Astrocyte of the spinal cord (primary cell): ENCODE measurements at regions not wholly inside any gene's neighbourhood (a gene's known extent, or its start where the extent isn't known, plus 50 kb on each side); places are given as distances from the start of the nearest gene placed in this dataset.

ENCODE experiments used
- DNase-seq: peaks from one replicate; pipeline ENCODE4 v3.0.0; 2011; ENCODE audit warnings: low read depth, low spot score
- H3K4me3 ChIP-seq: 2 replicates; pipeline ENCODE4 v1.5.1; 2011; ENCODE audit warnings: low read depth, mild to moderate bottlenecking, low read length, moderate library complexity
- in situ Hi-C: cut with HindIII; loops from 2 replicates; pipeline ENCODE4 v1.10.0; 2017; ENCODE audit warnings: low sequenced_read_pairs
- TF ChIP-seq, protein P1 (sequence below): IDR thresholded peaks from 2 replicates; pipeline ENCODE4 v1.5.1; 2012; ENCODE audit warnings: low read depth, mild to moderate bottlenecking, low read length, inconsistent platforms

DNA sequence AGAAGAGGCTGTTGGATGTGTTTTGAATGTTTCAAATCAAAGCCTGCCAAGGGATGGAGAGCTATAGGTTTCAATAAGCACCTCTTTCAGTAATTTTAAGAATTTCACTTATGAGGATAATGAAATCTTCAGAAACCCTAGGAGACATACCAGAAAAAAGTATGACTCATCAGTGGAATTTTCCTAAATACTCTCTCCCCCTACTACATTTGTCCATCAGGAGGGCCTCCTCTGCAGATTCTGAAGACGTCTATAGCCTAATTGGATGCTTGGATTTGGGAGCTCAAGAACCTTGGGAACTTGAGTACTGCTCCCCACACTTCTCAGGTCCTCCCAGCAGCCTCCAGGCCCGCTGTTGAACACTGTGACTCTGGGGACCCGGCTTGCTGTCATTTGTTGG, 374.3 kb downstream of the SLC4A3 start:
- H3K4me3 ChIP-seq: no peak overlapping the region
- DNase-seq: peak; percentile 44
- TF ChIP-seq, protein P1, sequence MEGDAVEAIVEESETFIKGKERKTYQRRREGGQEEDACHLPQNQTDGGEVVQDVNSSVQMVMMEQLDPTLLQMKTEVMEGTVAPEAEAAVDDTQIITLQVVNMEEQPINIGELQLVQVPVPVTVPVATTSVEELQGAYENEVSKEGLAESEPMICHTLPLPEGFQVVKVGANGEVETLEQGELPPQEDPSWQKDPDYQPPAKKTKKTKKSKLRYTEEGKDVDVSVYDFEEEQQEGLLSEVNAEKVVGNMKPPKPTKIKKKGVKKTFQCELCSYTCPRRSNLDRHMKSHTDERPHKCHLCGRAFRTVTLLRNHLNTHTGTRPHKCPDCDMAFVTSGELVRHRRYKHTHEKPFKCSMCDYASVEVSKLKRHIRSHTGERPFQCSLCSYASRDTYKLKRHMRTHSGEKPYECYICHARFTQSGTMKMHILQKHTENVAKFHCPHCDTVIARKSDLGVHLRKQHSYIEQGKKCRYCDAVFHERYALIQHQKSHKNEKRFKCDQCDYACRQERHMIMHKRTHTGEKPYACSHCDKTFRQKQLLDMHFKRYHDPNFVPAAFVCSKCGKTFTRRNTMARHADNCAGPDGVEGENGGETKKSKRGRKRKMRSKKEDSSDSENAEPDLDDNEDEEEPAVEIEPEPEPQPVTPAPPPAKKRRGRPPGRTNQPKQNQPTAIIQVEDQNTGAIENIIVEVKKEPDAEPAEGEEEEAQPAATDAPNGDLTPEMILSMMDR: no peak
- in situ Hi-C loops: no loop called here

DNA sequence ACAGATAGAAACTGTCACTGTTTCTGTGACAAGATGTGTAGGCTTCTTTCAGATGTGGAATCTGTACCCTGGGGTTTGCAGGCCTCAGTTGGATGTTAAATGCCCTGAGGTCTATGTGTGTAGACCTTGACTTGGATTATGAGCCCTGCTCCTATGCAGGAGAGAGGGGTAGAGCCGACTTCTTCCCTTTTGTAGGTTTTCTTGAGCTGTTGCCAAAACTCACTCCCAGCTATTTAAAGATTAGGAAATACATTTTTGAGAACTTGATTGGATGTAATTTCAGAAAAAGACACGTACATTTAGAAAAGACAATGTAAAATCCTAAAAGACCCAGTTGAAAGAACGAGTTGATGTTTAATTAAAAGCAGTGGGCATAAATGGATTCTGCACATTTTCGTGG, 374.8 kb downstream of the SLC4A3 start:
- DNase-seq: peak; percentile 9
- no peak overlapping the region for H3K4me3 ChIP-seq
- TF ChIP-seq, protein P1: no peak
- in situ Hi-C loops: no loop called here

DNA sequence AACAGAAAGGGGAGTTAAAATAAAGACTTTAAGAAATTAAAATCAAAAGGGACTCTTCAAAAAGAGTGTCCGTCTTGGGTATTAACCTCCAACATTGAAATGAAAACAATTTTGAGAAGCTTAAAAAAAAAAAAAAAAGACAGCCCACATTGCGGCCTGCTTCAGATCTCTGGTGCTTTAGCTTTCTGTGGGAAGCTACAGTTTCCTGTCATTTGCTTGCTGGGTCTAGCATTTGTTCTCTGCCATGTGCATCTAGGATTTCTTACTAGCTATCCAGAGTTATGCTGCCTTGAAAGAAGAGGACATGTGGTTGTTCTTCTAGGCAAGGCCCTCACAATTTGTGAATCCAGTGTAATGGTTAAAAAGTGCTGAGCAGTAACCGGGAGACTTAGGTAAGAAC, 375.3 kb downstream of the SLC4A3 start:
- TF ChIP-seq, protein P1: no peak
- H3K4me3 ChIP-seq: no peak overlapping the region
- in situ Hi-C loops: no loop called here
- no peak for DNase-seq

DNA sequence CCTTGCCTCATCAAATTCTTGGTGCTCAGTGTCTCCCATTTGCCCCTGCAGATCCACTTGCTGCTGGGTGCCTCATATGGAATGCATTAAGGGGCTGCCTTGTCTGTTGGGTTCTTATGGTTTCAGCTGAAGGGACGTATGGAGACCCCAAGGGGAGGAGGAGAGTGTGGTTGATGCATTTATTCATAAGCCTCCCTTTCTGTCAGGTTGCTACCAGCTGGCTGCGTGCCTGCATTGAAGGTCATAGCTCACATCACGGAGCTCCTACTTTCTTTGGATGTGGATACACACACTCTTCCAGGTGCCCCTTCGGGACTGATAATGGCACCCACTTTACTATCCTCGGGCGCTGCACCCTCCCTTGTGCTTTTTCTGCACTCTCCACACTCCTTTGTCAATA, 377.9 kb downstream of the SLC4A3 start:
- no peak for DNase-seq
- no peak overlapping the region for H3K4me3 ChIP-seq
- TF ChIP-seq, protein P1: no peak
- in situ Hi-C loops: no loop called here

DNA sequence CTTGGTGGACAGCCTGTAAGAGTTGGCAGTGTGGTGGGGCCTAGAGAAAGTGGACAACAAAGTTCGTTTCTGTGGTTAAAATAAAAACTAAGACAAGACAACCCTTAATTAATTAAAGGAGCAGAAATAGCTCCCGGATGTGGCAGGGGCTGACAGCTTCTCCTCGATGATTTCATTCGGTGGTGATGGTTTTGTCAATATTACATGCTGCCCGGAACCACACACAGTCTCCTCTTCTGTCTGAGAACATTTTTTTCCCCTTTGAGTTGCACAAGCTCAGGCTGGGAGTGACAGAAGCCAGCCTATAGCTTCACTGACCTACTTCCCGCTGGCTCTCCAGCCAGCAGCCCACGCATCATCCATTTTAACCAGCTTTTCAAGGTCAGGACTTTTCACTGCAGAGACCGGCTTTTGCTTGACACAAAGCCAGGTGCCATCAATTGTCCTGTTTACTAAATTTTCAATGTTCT, 378.8 kb downstream of the SLC4A3 start:
- DNase-seq: peak; percentile 50
- in situ Hi-C loops: no loop called here
- TF ChIP-seq, protein P1: no peak
- H3K4me3 ChIP-seq: no peak overlapping the region

DNA sequence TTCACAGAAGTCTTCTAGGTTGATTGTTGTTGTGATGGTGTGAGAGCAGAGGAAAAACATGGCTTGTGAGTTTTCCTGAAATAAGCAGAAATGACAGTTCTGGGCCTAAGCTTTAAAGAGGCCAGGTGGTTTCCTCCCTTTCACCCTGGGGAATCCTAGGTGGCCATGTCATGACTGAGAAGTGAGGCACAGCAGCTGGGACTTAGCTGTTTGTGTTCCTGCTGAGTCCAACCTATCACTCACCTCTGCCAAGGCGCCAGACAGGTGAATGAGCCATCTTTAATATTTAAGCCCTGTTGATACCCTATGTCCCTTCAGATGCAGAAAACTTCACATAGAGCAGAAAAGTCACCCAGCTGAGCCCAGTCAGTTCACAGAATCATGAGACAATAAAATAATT, 384.4 kb downstream of the SLC4A3 start:
- in situ Hi-C loops: no loop called here

DNA sequence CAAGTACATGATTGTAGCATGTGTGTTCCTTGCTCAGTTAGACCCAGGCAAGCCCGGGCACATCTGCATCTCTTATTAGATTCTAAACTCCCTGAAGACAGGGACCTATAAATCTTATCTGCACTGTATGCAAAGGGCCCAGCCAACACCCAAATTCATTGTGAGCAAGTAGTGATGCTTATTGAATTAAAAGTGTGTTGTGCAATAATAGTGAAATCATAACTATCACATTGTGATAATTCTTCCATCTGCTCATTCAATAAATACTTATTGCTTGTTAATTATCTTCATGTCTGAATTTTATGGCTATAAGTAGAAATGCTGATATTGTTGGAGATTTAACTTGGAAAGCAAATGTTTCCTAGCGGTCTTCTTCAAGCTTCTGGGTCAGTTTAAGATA, 387.5 kb downstream of the SLC4A3 start:
- TF ChIP-seq, protein P1: no peak
- no peak for DNase-seq
- H3K4me3 ChIP-seq: no peak overlapping the region
- in situ Hi-C loops: no loop called here

More for the DNA sequence above, 384.4 kb downstream of the SLC4A3 start:
- no peak for DNase-seq
- H3K4me3 ChIP-seq: no peak overlapping the region
- TF ChIP-seq, protein P1: no peak
